ENCODE measurements at regions not wholly inside any gene's neighbourhood (a gene's known extent, or its start where the extent isn't known, plus 50 kb on each side); places are given as distances from the start of the nearest gene placed in this dataset.

DNA sequence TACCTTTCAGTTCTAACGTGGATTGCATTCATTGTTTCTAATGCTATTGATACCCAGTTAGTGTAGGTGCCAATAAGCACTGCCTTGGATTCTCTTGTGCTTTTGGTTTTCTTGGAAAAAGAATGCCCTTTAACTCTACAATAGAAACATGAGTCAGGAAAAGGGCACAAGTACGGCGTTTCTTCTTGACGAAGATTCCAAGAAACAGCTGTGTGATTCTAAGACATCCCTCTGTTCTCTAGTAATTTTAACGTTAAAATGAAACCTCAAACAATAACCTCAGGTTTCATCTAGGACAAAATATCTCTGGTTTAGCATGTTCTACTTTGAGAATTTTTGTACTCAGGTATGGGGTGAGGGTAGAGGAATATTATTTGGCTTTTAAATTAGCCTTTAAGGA is 540.5 kb upstream of the ATP11B start:
- no peaks in the 10 kb centered on the region for H3K36me3 ChIP-seq (ENCODE audit: insufficient read depth, low read length)

DNA sequence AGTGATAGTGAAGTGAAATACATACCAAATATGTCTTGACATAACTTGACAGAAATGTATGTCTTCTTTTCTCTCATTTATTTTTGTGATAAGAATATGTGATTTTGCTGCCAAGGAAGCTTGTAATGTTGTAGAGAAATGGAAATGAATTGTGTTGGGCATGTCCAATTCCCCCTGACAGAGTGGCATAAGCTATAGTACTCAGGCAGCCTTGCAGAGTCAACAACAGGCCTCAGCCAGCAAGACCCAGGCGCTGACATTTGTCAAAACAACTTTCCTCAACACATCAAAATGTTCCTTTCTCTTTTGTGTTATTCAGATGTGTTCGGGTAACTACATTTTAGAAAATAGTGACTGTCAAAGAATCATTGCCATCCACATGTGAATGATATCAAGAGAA is 538.1 kb upstream of the ATP11B start:
- Histone ChIP-seq H3K27me3 (ENCODE audit: insufficient read depth, low read length) (no peaks in the 10 kb centered on the region), H2AFZ (ENCODE audit: low read length) (no peak overlapping the region), H3K36me3 (ENCODE audit: insufficient read depth, low read length) (no peaks in the 10 kb centered on the region), H3K27ac (ENCODE audit: low read depth, low read length) (no peak overlapping the region), H3K79me2 (ENCODE audit: insufficient read depth, low read length) (no peaks in the 10 kb centered on the region), H3K9me3 (ENCODE audit: low read depth, low read length) (no peaks in the 10 kb centered on the region), H3K4me2 (ENCODE audit: insufficient read depth, low read length) (no peak overlapping the region), H4K20me1 (ENCODE audit: insufficient read depth, low read length) (no peaks in the 10 kb centered on the region), H3K4me3 (ENCODE audit: insufficient read depth, low read length) (no peak overlapping the region), H3K4me1 (ENCODE audit: insufficient read depth, low read length) (no peaks in the 10 kb centered on the region)
- TF ChIP-seq, protein P1, sequence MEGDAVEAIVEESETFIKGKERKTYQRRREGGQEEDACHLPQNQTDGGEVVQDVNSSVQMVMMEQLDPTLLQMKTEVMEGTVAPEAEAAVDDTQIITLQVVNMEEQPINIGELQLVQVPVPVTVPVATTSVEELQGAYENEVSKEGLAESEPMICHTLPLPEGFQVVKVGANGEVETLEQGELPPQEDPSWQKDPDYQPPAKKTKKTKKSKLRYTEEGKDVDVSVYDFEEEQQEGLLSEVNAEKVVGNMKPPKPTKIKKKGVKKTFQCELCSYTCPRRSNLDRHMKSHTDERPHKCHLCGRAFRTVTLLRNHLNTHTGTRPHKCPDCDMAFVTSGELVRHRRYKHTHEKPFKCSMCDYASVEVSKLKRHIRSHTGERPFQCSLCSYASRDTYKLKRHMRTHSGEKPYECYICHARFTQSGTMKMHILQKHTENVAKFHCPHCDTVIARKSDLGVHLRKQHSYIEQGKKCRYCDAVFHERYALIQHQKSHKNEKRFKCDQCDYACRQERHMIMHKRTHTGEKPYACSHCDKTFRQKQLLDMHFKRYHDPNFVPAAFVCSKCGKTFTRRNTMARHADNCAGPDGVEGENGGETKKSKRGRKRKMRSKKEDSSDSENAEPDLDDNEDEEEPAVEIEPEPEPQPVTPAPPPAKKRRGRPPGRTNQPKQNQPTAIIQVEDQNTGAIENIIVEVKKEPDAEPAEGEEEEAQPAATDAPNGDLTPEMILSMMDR (IDR thresholded peaks at IDR 0.05; ENCODE audit: extremely low read depth, low read depth, low read length), result no peak
- DNase-seq (ENCODE audit: insufficient read length, low spot score, missing footprints), result no peak

More for the DNA sequence above, 540.5 kb upstream of the ATP11B start:
- Histone ChIP-seq H3K27me3 (ENCODE audit: insufficient read depth, low read length) (no peaks in the 10 kb centered on the region), H3K4me2 (ENCODE audit: insufficient read depth, low read length) (no peak overlapping the region), H3K4me3 (ENCODE audit: insufficient read depth, low read length) (no peak overlapping the region), H3K9me3 (ENCODE audit: low read depth, low read length) (no peaks in the 10 kb centered on the region), H3K4me1 (ENCODE audit: insufficient read depth, low read length) (no peaks in the 10 kb centered on the region), H3K79me2 (ENCODE audit: insufficient read depth, low read length) (no peaks in the 10 kb centered on the region), H4K20me1 (ENCODE audit: insufficient read depth, low read length) (no peaks in the 10 kb centered on the region), H3K27ac (ENCODE audit: low read depth, low read length) (no peak overlapping the region), H2AFZ (ENCODE audit: low read length) (no peak overlapping the region)
- no peak for DNase-seq (ENCODE audit: insufficient read length, low spot score, missing footprints)
- TF ChIP-seq, protein P1 (IDR thresholded peaks at IDR 0.05; ENCODE audit: extremely low read depth, low read depth, low read length), result no peak

DNA sequence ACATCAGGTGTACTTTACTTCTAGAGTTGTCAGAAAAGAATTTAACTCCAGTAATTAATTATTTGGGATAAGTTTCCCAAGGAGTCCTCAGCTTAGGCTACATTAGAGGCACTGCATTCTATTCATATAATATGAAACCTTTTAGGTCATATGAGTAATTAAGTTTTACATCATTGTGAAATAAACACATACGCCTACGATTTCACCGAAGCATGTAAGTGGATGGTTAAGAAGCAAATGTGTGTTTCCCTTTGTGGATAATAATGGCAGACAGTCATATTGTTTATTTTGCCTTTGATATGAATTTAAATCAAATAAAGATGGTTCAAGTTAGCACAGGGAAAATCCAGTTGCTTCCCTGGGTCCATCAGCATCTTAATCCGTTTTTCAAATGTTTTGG is 535.9 kb upstream of the ATP11B start:
- Histone ChIP-seq H3K4me3 (ENCODE audit: insufficient read depth, low read length) (no peak overlapping the region), H3K27ac (ENCODE audit: low read depth, low read length) (no peak overlapping the region), H2AFZ (ENCODE audit: low read length) (no peak overlapping the region), H3K79me2 (ENCODE audit: insufficient read depth, low read length) (no peaks in the 10 kb centered on the region), H4K20me1 (ENCODE audit: insufficient read depth, low read length) (no peaks in the 10 kb centered on the region), H3K4me1 (ENCODE audit: insufficient read depth, low read length) (no peaks in the 10 kb centered on the region), H3K4me2 (ENCODE audit: insufficient read depth, low read length) (no peak overlapping the region), H3K36me3 (ENCODE audit: insufficient read depth, low read length) (no peaks in the 10 kb centered on the region), H3K9me3 (ENCODE audit: low read depth, low read length) (no peaks in the 10 kb centered on the region), H3K27me3 (ENCODE audit: insufficient read depth, low read length) (no peaks in the 10 kb centered on the region)
- no peak for DNase-seq (ENCODE audit: insufficient read length, low spot score, missing footprints)
- TF ChIP-seq, protein P1 (IDR thresholded peaks at IDR 0.05; ENCODE audit: extremely low read depth, low read depth, low read length), result no peak

DNA sequence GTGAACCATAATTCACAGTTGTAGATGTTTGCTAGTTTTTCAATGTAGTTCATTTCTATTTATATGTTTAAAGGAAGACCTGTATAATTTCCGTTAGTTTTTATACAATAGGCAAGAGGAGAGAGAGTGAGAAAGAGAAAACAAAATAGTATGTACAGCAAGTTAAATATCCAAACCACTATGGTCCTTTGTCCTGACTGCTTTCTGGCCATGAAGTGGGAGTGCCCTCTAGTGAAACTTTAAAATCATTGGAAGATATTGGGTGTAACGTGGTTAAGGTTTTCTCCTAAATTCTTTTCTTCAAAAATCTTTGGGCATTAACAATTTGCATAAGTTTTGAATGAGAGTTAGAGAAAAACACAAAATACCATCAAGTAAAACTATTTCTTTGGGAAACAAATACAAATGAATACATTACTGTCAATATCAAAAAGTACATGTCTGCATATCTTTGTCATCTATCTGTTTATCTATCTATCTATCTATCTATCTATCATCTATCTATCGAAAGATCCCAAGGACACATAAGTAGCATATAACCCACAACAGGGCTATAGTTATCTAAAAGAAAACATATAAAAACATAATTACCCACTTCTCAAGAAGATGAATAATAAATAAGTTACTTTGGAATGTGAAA is 534.6 kb upstream of the ATP11B start:
- H4K20me1 ChIP-seq (ENCODE audit: insufficient read depth, low read length), result no peaks in the 10 kb centered on the region
- H3K4me1 ChIP-seq (ENCODE audit: insufficient read depth, low read length), result no peaks in the 10 kb centered on the region
- H3K27me3 ChIP-seq (ENCODE audit: insufficient read depth, low read length), result no peaks in the 10 kb centered on the region
- H3K79me2 ChIP-seq (ENCODE audit: insufficient read depth, low read length), result no peaks in the 10 kb centered on the region
- H2AFZ ChIP-seq (ENCODE audit: low read length), result no peak overlapping the region
- no peak overlapping the region for H3K27ac ChIP-seq (ENCODE audit: low read depth, low read length)
- H3K9me3 ChIP-seq (ENCODE audit: low read depth, low read length), result no peaks in the 10 kb centered on the region
- H3K36me3 ChIP-seq (ENCODE audit: insufficient read depth, low read length), result no peaks in the 10 kb centered on the region
- TF ChIP-seq, protein P1 (IDR thresholded peaks at IDR 0.05; ENCODE audit: extremely low read depth, low read depth, low read length), result peak; percentile 16
- no peak overlapping the region for H3K4me2 ChIP-seq (ENCODE audit: insufficient read depth, low read length)
- DNase-seq (ENCODE audit: insufficient read length, low spot score, missing footprints), result no peak
- no peak overlapping the region for H3K4me3 ChIP-seq (ENCODE audit: insufficient read depth, low read length)
